ENCODE measurements at regions not wholly inside any gene's neighbourhood (a gene's known extent, or its start where the extent isn't known, plus 50 kb on each side); places are given as distances from the start of the nearest gene placed in this dataset.

DNA sequence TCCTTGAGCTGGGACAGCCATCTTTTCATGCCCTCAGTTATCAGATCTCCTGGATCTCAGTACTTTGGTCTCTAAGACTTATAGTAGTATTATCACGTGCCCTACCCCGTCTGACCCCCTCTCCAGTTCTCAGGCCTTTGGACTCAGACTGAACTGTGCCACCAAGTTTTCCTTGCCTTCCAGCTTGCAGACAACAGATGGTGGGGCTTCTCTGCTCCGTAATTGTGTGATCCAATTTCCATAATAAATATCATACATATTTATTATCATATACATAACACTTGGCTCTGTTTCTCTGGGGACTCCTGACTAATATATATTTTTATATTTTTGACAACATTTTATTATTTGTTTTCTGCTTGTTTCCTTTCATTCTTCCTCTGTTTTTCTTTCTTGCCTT is 458.8 kb upstream of the SEMA6D start:
- DNase-seq, result no peak

DNA sequence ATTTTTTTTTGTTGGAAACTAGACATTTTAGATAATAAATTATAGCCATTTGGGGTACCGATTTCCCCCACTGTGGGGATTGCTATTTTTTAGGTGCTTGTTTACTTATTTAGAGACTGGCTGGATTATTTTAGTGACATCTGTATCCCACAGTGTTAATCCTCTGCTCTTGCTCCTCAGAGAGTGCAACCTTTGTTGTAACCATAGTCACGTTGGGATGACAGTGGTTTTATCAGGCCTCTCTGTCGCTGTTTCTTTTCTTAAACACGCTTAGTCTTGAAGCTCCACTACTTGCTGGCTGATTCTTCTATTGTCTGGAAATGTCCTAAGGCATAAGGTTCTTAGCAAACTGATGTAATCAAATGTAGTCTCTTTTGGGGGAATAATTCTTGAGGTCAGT is 451.6 kb upstream of the SEMA6D start:
- no peak for DNase-seq

DNA sequence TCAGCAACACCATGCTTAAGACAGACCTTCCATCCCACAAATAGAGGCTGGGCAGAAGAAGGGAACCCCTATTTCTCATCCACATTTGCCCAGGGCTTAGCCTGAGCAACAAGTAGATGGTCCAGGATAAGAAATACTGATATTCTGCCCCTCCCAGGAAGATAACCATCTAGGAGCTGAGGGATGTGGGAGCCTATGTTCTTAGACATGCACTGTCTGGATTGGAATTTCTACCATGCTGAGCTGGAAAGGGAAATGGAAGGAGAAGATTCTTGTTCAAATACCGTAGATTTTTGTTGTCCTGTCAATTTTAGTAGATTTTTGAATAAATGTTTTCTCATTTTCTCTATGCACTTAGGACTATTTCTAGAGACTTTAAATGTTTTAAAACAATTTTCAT is 450.7 kb upstream of the SEMA6D start:
- no peak for DNase-seq

DNA sequence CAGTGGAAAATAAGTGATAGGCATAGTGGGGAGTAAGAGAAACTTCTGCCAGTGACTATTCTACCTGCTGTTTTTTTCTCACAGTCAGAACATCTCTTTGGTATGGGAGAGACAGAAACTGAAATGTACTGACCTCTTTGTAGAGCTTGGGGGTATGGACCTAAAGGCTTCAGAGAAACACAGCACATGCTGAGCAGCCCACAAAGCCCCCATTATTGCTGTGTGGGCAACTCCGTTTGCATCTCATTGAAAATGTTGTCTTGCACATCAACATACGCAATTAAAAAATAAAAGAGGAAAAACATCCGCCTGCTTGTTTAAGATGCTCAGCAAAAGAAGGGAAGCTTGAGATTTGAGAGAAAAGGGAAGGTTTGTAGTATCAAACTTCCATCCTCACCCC is 443.4 kb upstream of the SEMA6D start:
- DNase-seq, result no peak

DNA sequence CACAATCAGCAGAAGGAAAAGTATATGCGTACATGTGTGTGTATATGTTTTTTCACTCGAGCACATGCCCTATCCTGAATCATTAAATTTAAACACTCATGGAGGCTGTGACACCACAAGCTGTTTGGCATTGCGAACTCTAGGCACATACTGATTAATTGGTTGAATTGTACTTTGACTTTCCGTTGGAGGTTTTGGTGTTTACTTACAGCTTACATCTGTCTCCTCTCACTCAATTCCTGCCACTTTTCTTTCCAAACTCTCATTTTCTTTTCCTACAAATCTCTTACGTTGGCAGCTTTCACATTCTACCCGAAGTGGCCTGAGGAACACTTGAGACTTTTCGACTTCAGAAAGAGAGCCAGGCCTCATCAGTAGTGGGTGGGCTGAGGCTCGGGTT is 434.1 kb upstream of the SEMA6D start:
- no peak for DNase-seq

DNA sequence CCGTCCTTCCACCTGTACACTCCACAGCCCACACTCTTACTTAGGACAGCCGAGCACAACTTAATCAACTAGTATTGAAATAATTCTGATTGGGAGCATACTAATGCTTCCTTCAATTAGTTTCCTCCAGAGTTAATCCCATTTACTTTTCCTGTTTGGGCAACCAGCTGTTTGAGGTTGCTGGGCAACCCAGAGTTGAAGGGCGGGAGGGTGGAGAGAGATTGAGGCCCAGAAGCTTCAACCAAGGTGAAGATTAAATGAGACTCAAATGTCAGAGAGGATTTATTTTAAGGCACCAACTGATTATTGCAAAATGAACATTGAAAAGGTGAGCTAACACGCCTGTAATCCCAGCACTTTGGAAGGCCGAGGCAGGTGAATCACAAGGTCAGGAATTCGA is 428.5 kb upstream of the SEMA6D start:
- DNase-seq, result no peak

DNA sequence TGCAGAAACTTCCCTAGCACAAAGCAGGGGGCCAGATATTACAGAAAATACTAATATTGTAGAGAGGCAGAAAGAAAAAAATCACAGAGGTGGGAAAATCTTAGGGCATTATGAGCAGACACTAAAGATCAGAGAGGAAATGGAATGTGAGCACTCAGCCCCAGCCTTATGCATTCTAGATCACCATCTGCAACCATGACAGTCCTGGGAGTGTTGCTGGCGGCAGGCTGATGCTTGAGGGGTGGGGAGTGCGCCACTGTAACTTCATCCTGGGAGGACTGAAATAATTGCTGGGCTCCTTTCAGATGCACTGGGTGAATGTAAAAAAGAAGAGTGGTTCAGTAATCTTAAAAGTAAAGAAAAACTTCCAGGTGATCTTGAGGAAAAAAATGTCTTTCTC is 427.6 kb upstream of the SEMA6D start:
- DNase-seq, result no peak

DNA sequence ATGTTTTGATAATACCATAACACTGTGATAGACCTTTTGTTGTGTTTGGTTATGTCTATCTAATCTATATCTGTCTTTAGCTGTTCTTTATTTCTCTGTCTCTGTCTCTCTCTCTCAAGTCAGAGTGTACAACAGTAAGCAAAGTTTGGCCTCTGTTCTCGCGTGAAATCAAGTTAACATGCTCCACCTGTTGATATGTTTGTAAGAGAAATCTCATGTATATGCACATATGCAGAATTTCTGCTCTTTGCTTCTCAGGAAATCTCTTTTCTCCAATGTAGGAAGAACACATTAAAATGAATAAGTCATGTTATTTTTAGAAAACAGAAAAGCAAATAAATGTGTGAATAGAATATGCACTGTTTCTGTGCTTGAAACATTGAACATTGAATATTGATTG is 425.5 kb upstream of the SEMA6D start:
- no peak for DNase-seq

DNA sequence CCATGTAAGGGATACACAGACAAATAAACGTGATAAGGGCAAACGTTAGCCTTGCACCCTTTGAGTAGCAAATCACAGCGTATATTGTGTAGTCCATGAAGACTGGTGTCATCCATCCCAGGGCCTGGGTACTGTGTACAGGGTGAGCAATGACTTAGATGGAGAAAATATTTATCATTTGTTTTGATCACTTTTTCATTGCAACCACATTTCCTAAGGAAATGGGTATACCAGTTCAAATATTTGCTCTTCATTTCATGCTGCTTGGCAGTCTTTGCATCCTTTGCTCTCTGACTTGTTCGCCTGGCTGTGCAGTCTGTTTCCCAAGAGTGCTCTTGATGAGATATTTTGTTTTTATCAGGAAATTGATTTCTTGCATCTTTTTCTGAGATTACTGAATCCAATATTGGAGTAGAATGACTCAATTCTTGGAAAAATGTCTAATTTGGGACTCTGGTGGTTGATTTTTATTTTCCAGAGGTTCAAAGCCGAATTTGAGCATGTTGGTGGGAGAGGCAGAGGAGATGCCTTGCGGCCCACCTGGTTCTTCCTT is 424.6 kb upstream of the SEMA6D start:
- DNase-seq, result no peak

DNA sequence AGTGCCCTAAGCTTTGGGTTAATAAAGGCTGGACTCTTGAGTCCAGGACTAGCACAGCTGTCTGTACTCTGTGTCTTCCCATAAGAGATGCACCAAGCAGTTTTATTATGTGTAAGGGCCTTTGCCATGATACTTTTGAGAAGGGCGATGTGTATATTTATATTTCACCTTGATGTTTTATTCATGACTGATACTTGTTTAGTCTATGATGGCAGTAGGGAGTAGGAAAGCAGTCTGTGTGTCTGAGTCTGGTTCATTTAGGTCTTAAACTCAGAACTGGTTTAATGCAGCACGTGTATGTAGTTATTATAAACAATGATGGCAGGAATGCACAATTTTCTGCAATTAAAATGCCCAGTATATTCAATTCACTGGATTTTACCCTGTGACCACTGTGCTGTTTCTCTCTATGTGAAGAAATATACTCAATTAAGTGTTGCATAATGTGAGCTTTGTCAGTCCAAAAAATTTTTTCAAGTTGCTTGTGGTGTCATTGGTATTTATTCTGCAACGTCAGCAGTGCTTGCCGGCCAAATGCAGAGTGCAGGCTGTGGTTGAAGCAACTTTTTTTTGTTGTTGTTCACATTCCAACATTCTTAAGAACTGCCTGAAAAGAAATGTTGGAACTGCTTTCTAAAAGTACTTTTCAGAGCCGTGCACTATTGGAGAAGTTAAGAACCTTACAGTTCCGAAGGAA is 423.7 kb upstream of the SEMA6D start:
- no peak for DNase-seq

DNA sequence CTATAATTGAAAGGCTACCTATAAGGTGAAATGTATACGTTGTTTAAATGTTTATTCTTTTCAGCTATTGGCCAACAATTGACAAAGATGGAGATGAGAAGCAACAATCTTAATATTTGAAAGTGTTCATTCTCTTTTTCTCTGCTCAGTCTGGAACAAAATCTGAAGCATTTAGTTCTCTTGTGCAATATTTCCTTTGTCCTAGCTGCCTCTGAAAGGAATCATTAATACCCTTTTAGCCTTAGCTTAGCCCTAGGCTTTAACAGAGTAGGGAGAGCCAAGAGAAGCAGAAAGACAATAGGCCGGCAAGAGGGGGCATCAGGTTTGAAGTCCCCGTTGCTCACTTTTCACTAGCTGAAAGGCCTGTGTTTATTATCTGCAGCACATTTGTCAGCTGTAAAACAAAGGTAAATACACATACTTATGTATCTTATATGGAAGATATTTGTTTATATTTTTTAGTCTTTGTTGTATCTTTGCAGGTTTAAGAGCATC is 422.5 kb upstream of the SEMA6D start:
- DNase-seq, result no peak

DNA sequence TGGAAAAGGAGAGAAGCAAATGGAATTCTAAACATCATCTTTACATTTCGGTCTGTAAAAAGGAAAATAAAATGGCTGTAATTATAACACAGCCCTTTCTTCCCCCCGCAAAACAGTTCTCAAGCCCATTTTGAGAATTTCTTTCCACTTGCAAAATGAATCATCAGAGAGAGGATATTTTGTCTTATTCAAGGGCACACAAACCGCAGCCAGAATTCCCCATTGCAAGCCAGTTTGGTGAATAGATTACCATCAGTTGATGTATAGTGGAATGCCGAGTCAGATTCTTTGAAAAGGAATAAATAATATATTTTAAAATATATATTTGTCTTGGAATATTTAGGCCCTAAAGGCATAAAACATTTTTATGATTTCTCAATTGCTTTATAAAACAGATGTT is 420.4 kb upstream of the SEMA6D start:
- no peak for DNase-seq

DNA sequence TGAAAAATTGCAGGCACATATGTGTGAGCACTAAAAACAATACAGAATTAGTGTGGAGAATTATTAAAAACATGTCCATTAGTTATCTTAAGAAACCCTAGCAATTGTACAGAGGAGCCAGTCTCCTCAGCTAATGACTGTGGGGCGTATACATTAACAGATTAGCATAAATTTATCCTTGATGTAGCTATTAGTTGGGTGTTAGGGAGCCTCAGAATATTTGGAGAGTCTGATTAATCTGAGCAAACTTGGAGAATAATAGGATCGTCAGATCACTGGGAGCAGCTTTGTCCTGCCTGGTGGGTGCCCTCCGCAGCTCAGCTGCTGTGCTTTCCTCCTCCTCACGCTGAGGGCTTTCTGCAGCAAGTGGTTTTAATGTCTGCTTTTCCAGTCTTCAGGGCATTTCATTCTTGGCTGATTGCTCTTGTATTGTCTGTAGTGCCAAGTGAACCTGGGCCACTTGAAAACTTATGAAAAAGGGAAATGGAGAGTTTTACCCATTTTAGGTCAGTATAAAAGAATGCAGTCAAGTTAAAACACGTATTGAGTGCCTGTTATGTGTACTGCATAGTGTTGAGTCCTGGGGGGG is 417.4 kb upstream of the SEMA6D start:
- no peak for DNase-seq

DNA sequence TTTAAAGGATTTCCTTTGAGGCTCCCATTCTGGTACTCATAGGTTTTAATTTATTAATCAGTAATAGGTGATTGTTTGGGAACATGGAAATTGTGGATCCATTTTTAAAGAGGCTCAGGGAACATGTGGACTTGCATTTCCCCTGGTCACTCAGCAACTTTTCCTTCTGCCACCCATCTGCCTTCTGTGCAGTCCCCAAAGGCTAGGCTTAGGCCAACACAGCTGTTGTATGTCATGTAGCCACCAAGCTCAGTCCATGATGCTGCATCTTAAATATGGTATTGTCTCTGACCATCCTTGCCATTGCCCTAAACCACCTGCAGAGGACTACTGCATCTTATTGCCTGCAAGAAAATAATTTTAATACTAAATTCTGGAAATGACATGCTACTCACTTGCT is 416.7 kb upstream of the SEMA6D start:
- DNase-seq, result no peak

DNA sequence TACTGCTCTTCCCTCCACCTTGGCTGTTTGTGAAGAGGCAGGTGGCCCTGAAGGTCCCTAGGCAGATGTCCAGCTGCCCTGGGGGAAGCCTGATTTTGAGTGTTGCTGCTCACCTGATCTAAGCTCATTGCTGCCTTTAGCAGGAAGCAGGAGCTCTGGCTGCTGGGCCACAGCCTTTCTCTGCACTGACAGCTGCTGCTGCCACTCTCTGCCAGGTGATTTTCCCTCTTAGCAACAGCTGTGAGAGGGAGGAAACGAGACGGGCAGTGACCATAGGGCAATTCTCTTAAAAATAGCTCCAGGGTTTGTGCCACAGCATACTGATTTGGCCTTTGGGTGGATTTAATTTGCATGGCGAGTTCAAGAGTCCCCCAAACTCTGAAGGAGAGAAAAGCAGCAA is 415.8 kb upstream of the SEMA6D start:
- no peak for DNase-seq

DNA sequence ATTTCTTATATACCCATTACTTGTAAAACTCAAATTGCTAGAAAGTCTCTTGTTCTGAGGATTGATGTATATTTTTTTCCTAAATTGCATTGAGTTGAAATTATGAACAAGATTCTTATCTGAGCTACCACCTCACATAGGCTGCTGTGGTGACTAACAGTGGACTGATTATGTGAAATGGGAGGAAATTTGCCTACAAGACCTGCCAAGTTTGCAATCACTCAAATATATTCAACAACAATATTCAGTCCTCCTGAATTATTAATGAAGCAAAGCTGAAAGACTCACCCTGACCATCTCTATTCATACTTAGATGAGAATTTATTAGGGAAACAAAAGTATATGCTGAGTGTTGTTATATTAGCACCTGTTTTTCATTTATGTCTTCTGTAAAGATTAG is 412.6 kb upstream of the SEMA6D start:
- no peak for DNase-seq

DNA sequence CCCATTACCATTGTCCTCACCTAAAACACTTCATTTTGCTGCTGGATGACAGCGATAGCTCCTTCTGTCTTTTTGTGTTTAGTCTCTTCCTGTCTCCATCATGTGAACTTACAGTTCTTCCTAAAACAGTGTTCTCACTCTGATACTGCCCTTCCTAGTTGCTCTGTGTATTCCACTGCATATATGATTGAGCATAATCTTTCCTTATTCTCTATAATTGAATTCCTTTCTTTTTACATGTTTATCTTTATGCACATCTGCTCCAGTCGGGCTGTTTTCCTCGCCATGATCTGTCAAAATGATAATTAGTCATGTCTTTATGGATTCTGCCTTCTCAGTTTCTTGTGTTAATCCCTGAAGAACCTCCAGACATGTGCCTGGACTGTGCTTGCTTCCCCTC is 405.1 kb upstream of the SEMA6D start:
- DNase-seq, result no peak

DNA sequence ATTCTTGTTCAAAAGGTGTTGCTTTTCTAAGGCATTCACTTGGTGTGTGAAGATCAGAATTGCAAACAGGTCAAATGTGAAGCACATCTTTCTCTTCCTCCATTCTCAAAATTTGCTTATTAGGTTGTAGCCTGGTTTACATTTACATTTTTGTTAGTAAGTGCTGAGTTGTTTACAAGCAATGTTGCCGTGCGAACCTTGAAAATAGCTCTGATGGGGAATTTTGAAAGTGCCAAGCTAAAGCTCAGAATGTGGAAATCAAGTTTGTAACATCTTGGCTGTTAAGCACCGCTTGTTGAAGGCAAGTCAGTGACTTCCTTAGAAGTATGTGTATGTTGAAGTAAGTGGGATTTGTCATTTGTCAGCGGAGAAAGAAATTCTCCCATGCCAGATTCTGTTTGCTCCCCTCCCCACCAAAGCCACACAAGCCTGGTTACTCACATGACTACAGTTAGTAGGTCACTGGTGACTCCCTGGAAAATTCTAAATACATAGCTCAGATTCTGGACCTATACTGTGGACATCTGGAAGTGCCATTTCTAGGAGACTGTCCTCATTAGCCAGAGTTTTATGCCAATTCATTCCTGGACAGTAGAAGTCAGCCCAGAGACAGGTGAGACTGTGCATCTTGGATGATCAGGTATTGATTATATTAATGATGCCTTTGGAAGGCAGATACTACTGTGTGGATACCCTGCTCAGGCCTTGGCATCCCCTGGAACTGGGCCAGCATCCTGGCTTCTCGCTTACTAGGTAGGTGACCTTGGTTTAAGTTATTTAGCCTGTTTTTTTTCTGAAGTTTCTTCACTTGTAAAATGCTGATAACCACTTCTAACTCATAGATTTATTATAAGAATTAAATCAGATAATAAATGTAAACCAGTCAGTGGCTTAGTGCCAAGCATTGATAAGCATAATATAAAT is 390.6 kb upstream of the SEMA6D start:
- DNase-seq, result no peak

DNA sequence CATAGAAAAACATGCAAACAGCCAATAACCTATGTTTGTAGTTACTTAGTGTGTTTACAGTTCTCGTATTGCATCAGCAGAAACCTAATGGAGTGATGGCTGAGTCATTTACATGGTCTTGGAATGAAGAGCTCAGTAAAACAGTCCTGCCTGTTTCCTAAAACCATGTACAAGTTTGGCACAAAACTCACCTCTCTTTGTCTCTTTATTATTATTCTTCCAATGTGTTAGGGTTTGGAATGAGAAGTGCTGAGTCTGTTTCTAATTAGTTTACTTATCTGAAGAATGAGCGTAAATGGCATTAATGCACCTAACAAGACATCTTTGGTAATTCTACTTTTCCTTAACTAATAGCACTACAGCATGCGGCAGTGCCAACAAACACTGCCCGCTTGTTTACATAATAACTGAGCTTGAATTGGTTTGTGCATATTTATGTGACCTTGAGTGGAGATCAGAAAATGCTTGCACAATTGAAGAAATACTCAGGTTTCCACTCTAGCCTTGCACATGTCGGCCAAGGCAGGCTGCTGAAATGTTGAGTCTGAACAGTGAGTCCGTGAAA is 385.4 kb upstream of the SEMA6D start:
- DNase-seq, result no peak

DNA sequence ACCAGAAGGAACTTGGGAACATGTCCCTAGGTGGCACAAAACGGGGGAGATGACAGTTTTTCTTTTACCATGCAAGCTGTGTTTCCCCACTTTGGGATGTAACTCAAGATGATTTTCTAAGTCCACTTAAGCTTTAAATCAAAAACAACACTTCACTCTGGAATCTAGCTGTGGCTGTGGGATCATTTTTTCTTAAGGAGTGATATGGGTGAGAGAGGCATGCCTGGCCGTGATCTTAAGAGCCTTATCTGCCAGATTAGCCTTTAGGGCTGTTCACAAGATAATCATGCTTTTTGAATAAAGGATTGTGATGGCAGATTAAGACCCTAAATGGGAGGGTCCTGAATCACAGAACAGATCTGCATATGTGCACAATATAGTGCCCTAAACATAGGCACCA is 384.8 kb upstream of the SEMA6D start:
- DNase-seq, result no peak

DNA sequence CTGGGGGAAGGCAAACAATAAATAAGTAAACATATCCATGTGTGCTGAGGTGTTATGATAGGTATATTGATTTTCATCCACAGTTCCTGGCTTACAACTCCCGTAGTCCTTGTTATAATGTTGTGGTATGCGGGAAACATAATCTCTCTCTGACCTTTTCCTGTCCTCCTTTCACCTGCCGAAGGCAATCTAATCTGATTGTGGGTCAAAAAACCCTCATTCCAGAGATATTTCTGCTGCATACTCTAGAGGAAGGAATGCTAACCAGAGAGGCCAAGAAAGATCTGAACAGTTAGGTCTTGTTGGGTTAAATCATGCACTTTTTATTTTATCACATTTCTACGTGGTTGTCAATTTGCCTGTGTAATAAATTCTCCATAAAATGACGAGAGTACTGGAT is 383.6 kb upstream of the SEMA6D start:
- no peak for DNase-seq

DNA sequence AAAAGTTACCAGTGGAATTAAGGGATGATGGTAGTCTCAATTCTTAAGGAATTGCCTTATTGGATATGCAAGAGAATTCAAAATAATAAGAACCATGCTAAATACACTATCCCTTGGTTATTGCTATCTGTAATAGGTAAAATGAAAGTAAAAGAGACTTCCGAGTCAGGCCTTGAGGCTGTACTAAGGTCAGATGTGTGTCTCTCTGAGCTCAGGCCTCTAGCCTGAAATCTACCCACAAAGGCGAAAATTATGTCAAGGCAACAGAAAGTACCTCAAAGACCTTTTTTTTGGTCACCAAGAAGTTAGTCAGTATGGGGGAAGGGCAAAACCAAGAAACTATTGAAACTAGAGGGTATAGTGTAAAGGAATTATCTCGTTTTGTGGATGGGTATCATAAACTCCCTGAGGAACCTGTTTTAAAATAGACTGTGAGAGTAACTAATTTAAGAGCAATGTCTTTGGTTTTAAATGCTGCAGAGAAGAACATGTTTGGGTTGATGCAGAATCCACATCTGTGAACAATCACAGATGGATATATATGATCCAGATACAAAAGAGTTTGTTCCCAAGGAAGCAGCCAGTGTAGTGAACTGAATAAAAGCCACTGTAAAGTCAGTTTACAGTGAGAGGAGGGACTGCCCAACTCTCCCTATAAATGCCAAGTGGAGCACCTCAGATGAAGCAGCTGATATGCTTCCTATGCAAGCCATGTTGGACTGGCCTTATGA is 382.3 kb upstream of the SEMA6D start:
- no peak for DNase-seq

Measured in right kidney (tissue), 1 donor.